Skeletal muscle satellite cell (primary cell): ENCODE measurements at regions not wholly inside any gene's neighbourhood (a gene's known extent, or its start where the extent isn't known, plus 50 kb on each side); places are given as distances from the start of the nearest gene placed in this dataset.

ENCODE experiments used
- H3K27me3 ChIP-seq: 2 replicates; pipeline ENCODE4 v1.7.0; 2013; ENCODE audit warnings: low read length; ENCODE audit not compliant: control insufficient read depth, insufficient read depth
- H3K36me3 ChIP-seq: 2 replicates; pipeline ENCODE4 v1.7.0; 2013; ENCODE audit warnings: mild to moderate bottlenecking, control low read depth, low read length; ENCODE audit not compliant: insufficient read depth
- H3K4me1 ChIP-seq: 2 replicates; pipeline ENCODE4 v1.7.0; 2013; ENCODE audit warnings: low read length; ENCODE audit not compliant: control insufficient read depth, insufficient read depth
- H3K4me2 ChIP-seq: 2 replicates; pipeline ENCODE4 v1.7.0; 2013; ENCODE audit warnings: mild to moderate bottlenecking, low read length
- H3K4me3 ChIP-seq: 2 replicates; pipeline ENCODE4 v1.7.0; 2013; ENCODE audit warnings: low read length
- H3K9ac ChIP-seq: 2 replicates; pipeline ENCODE4 v1.7.0; 2013; ENCODE audit warnings: mild to moderate bottlenecking, low read depth, low read length, moderate library complexity
- H3K9me3 ChIP-seq: replicated peaks from 2 replicates; pipeline ENCODE4 v1.7.0; 2013; ENCODE audit warnings: mild to moderate bottlenecking, control low read depth, low read length

DNA sequence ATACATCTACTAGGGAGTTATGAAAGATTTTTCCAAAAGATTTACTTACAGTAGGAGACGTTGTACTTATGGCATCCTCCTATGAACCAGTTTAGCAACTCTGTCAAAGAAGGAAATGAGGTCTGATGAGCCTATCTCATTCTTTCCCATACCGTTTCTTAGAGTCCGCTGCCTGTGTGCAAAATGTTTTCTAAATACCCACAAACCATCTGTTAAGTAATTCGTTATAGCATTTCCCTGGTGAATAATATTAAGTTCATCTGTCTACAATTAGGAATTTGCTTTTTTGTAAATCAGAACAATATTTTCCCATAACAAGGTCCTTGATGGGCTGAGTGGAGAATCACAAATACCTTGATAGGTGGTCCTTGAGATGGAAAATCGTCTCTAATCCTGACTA lies 178.8 kb upstream of the TMTC4 start:
- no peak overlapping the region for H3K4me3 ChIP-seq
- H3K27me3 ChIP-seq = peaks cover 30% of the 10 kb centered on the region
- H3K9ac ChIP-seq = no peak overlapping the region
- no peak overlapping the region for H3K4me2 ChIP-seq
- no peaks in the 10 kb centered on the region for H3K9me3 ChIP-seq
- no peaks in the 10 kb centered on the region for H3K36me3 ChIP-seq
- no peaks in the 10 kb centered on the region for H3K4me1 ChIP-seq

GRCh38 chr13:100852146-100852545 lies 177.6 kb upstream of the TMTC4 start:
- H3K4me1 ChIP-seq = no peaks in the 10 kb centered on the region

DNA sequence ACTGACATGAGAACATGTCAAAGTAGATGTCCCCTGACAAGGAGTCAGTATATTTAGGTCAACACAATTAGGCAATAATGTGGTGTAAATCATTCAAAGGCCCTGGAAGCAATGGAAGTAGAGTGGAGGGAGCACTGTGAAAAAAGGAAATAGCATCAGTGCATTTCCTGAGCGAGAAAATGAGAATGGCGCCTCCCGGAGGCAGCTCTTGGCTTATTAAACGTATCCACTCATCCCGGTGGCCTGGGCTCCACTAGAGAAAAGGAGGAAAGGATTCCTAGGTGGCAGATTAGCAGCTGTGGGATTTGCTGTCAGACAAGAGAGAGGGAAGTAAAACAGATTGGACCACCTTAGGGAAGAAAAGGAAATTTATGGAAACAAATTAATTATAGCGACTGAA lies 173.7 kb upstream of the TMTC4 start:
- no peak overlapping the region for H3K9ac ChIP-seq
- H3K9me3 ChIP-seq = no peaks in the 10 kb centered on the region
- no peaks in the 10 kb centered on the region for H3K36me3 ChIP-seq

More at GRCh38 chr13:100852146-100852545, 177.6 kb upstream of the TMTC4 start:
- Histone ChIP-seq H3K36me3 (no peaks in the 10 kb centered on the region), H3K9me3 (no peaks in the 10 kb centered on the region), H3K27me3 (peaks cover 30% of the 10 kb centered on the region), H3K4me2 (no peak overlapping the region), H3K9ac (no peak overlapping the region), H3K4me3 (no peak overlapping the region)

GRCh38 chr13:100845128-100845757 lies 170.6 kb upstream of the TMTC4 start:
- Histone ChIP-seq H3K4me3 (no peak overlapping the region), H3K4me2 (no peak overlapping the region), H3K36me3 (no peaks in the 10 kb centered on the region), H3K9me3 (no peaks in the 10 kb centered on the region), H3K9ac (no peak overlapping the region), H3K4me1 (no peaks in the 10 kb centered on the region), H3K27me3 (no peaks in the 10 kb centered on the region)

More for the DNA sequence above, 173.7 kb upstream of the TMTC4 start:
- peaks cover 4% of the 10 kb centered on the region for H3K27me3 ChIP-seq
- no peak overlapping the region for H3K4me3 ChIP-seq
- no peak overlapping the region for H3K4me2 ChIP-seq
- no peaks in the 10 kb centered on the region for H3K4me1 ChIP-seq

DNA sequence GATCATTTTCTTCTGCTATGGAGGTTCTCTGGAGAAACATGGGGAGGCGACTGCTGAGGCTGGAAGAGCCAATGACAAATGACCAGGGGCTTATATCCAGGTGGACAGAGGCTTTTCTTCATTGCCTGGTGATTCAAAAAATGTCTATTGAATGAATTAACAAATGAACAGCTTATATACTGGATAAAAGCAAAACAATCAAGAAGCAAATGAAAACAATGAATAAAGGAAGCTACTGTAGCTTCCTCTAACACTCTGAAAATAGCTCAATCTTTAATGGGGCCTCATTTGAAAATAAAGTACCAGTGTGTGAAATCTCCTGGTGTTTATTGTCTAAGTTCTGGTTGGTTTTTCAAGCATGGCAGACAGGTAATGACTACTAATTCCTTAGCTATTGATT lies 167.5 kb upstream of the TMTC4 start:
- Histone ChIP-seq H3K4me2 (no peak overlapping the region), H3K9ac (no peak overlapping the region), H3K4me3 (no peak overlapping the region), H3K4me1 (no peaks in the 10 kb centered on the region), H3K36me3 (no peaks in the 10 kb centered on the region), H3K27me3 (no peaks in the 10 kb centered on the region), H3K9me3 (no peaks in the 10 kb centered on the region)

GRCh38 chr13:100838387-100838786 lies 163.8 kb upstream of the TMTC4 start:
- H3K4me3 ChIP-seq = no peak overlapping the region
- no peaks in the 10 kb centered on the region for H3K36me3 ChIP-seq
- H3K9me3 ChIP-seq = no peaks in the 10 kb centered on the region
- no peaks in the 10 kb centered on the region for H3K4me1 ChIP-seq
- H3K9ac ChIP-seq = no peak overlapping the region
- H3K4me2 ChIP-seq = no peak overlapping the region
- no peaks in the 10 kb centered on the region for H3K27me3 ChIP-seq

DNA sequence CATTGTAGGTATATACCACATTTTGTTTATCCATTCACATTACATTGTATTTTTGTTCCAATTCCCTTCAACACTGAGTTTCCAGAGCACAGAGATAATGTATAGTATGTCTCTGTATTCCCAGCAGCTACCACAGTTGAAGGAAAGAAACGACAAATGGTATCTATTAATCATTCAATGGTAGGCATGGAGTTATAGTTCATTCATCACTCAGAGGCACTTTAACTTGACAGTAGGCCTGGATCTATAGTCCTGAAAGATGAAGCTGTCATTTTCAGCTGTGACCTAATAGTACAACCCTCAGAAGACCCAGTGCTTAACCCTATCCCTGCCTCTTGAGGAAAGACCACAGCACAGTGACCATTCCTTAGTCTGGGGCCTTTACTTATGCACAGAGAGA lies 163.0 kb upstream of the TMTC4 start:
- Histone ChIP-seq H3K4me1 (no peaks in the 10 kb centered on the region), H3K27me3 (no peaks in the 10 kb centered on the region), H3K9me3 (no peaks in the 10 kb centered on the region), H3K36me3 (no peaks in the 10 kb centered on the region), H3K4me3 (no peak overlapping the region), H3K9ac (no peak overlapping the region), H3K4me2 (no peak overlapping the region)

- Histone ChIP-seq H3K9ac (no peak overlapping the region), H3K4me2 (no peak overlapping the region), H3K36me3 (no peaks in the 10 kb centered on the region), H3K4me1 (no peaks in the 10 kb centered on the region), H3K4me3 (no peak overlapping the region), H3K27me3 (no peaks in the 10 kb centered on the region), H3K9me3 (no peaks in the 10 kb centered on the region)
Measured at GRCh38 chr13:100836711-100837110, 162.1 kb upstream of the TMTC4 start.

GRCh38 chr13:100835695-100836094 lies 161.1 kb upstream of the TMTC4 start:
- H3K4me2 ChIP-seq = no peak overlapping the region
- no peaks in the 10 kb centered on the region for H3K36me3 ChIP-seq
- no peak overlapping the region for H3K9ac ChIP-seq
- no peaks in the 10 kb centered on the region for H3K9me3 ChIP-seq
- no peaks in the 10 kb centered on the region for H3K4me1 ChIP-seq
- no peak overlapping the region for H3K4me3 ChIP-seq
- no peaks in the 10 kb centered on the region for H3K27me3 ChIP-seq

DNA sequence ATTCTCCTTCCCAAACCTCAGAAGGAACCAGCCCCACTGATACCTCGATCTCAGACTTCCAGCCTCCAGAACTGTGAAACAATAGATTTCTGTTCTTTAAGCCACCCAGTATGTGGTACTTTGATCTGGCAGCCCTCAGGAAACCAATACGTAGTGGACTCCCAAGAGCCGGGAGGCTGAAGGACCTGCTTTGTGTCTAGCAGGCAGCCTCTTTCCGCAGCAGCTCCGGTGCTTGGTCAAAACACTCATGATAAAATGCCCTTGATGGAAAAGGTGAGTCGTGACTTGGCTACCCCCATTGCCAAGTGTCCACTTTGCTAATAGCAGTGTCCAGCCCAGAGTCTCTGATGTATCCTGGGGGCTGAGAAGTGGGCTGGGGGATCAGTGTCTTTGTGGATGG lies 158.8 kb upstream of the TMTC4 start:
- no peaks in the 10 kb centered on the region for H3K4me1 ChIP-seq
- H3K9me3 ChIP-seq = no peaks in the 10 kb centered on the region
- H3K36me3 ChIP-seq = no peaks in the 10 kb centered on the region
- H3K9ac ChIP-seq = no peak overlapping the region
- H3K4me2 ChIP-seq = no peak overlapping the region
- H3K4me3 ChIP-seq = no peak overlapping the region
- no peaks in the 10 kb centered on the region for H3K27me3 ChIP-seq

DNA sequence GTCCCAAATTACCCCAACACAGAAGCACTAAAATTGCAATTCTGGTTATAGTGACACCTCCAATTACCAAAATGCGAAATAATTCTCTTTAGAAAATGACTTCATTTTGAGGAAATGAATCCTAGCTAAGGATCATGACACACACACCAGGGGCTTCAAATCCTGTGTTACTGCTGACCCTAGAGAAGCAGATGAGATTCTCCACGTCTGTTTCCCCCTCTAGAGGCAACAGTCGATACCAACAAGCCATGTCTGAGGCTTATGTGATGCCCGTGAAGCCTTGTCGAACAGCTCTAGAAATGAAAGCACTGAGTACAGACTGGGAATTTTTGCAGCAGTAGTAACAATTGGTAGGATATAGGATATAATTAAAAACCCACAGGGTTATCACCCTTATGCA lies 153.6 kb upstream of the TMTC4 start:
- Histone ChIP-seq H3K9ac (no peak overlapping the region), H3K4me3 (no peak overlapping the region), H3K4me2 (no peak overlapping the region), H3K27me3 (peaks cover 19% of the 10 kb centered on the region), H3K4me1 (no peaks in the 10 kb centered on the region), H3K36me3 (no peaks in the 10 kb centered on the region), H3K9me3 (no peaks in the 10 kb centered on the region)

- Histone ChIP-seq H3K4me3 (no peak overlapping the region), H3K27me3 (peaks cover 19% of the 10 kb centered on the region), H3K4me2 (no peak overlapping the region), H3K9ac (no peak overlapping the region), H3K36me3 (no peaks in the 10 kb centered on the region), H3K4me1 (no peaks in the 10 kb centered on the region), H3K9me3 (no peaks in the 10 kb centered on the region)
Measured at GRCh38 chr13:100827489-100828176, 153.0 kb upstream of the TMTC4 start.
